ENCODE measurements at regions not wholly inside any gene's neighbourhood (a gene's known extent, or its start where the extent isn't known, plus 50 kb on each side); places are given as distances from the start of the nearest gene placed in this dataset.
"Not testable (repeated sequence)": the region's sequence is repeated elsewhere in the genome, so short reads cannot be mapped to it uniquely, and the experiment has no call there.

DNA sequence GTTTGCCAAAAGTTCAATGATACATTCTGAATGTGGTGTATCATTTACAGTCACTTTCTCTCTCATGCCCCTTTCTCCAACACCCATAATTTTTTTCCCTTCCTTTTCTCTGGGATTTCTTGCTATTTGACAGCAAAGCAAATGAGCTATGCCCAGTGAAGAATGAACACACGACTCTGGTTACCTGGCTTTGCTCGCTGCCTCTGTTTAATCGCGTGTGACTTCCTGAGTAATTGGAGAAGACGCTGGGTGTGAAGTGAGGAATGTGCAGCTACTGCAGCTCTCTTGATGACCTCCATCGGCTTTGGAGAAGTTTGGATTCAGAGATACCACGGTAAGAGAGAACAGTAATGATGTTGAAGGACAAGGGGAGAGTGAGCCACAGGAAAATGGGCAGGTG is 651.8 kb downstream of the KIF4B start:
- TF ChIP-seq, protein P1, sequence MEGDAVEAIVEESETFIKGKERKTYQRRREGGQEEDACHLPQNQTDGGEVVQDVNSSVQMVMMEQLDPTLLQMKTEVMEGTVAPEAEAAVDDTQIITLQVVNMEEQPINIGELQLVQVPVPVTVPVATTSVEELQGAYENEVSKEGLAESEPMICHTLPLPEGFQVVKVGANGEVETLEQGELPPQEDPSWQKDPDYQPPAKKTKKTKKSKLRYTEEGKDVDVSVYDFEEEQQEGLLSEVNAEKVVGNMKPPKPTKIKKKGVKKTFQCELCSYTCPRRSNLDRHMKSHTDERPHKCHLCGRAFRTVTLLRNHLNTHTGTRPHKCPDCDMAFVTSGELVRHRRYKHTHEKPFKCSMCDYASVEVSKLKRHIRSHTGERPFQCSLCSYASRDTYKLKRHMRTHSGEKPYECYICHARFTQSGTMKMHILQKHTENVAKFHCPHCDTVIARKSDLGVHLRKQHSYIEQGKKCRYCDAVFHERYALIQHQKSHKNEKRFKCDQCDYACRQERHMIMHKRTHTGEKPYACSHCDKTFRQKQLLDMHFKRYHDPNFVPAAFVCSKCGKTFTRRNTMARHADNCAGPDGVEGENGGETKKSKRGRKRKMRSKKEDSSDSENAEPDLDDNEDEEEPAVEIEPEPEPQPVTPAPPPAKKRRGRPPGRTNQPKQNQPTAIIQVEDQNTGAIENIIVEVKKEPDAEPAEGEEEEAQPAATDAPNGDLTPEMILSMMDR (IDR thresholded peaks at IDR 0.05; ENCODE audit: insufficient read depth, low read length, severe bottlenecking): no peak
- H3K36me3 ChIP-seq (ENCODE audit: control insufficient read depth, insufficient read depth, low read length): no peaks in the 10 kb centered on the region
- FAIRE-seq (no peak), DNase-seq (ENCODE audit: low read depth) (no peak)
- no peaks in the 10 kb centered on the region for H3K27me3 ChIP-seq (ENCODE audit: control insufficient read depth, insufficient read depth, low read length)
- no peak overlapping the region for H3K4me3 ChIP-seq (ENCODE audit: low read depth, low read length)

DNA sequence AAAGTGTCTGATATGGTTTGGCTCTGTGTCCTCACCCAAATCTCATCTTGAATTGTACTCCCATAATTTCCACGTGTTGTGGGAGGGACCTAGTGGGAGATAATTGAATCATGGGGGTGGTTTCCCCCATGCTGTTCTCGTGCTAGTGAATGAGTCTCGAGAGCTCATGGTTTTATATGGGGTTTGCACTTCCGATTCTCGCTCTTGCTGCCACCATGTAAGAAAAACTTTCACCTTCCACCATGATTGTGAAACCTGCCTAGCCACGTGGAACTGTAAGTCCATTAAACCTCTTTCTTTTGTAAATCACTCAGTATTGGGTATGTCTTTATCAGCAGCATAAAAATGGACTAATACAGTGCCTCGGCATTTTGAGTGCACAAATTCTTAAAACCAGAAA is 655.0 kb upstream of the SGCD start:
- not testable (repeated sequence) for DNase-seq (ENCODE audit: low read depth); H3K27me3 ChIP-seq (ENCODE audit: control insufficient read depth, insufficient read depth, low read length); H3K4me3 ChIP-seq (ENCODE audit: low read depth, low read length); FAIRE-seq; H3K36me3 ChIP-seq (ENCODE audit: control insufficient read depth, insufficient read depth, low read length)

DNA sequence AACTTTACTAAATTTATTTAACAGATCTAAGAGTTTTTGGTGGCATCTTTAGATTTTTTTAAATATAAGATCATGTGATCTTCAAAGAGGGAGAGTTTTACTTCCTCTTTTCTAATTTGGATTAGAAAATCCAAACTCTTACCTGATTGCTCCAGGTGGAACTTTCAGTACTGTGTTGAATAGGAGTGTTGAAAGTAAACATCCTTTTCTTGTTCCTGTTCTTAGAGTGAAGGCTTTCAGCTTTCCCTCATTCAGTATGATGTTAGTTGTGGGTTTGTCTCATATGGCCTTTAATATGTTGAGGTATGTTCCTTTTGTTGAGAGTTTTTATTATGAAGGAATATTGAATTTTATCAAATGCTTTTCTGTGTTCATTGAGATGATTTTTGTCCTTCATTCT is 650.0 kb upstream of the SGCD start:
- TF ChIP-seq, protein P1 (IDR thresholded peaks at IDR 0.05; ENCODE audit: insufficient read depth, low read length, severe bottlenecking): no peak
- Histone ChIP-seq H3K4me3 (ENCODE audit: low read depth, low read length) (no peak overlapping the region), H3K27me3 (ENCODE audit: control insufficient read depth, insufficient read depth, low read length) (no peaks in the 10 kb centered on the region), H3K36me3 (ENCODE audit: control insufficient read depth, insufficient read depth, low read length) (no peaks in the 10 kb centered on the region)
- DNase-seq (ENCODE audit: low read depth) (no peak), FAIRE-seq (no peak)

DNA sequence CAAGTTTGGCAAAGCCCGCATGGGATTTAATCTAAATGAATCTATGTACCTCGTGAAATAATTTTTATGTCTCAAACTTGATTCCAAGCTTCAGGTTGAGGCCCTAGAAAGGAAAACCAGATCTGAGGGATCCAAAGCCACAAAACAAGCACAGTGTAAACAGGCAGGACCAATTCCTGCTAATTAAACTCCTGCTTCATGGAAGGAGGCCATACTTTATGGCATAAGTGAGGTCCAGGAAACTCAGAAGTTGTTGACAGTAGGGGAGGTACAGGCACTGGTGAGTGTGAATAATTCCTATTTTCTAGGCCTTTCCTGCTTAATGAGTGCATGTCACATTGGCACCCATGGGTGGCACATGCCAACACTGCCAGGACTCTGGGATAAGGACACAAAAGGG is 648.6 kb upstream of the SGCD start:
- Histone ChIP-seq H3K27me3 (ENCODE audit: control insufficient read depth, insufficient read depth, low read length) (no peaks in the 10 kb centered on the region), H3K4me3 (ENCODE audit: low read depth, low read length) (no peak overlapping the region), H3K36me3 (ENCODE audit: control insufficient read depth, insufficient read depth, low read length) (no peaks in the 10 kb centered on the region)
- no peak for DNase-seq (ENCODE audit: low read depth)
- TF ChIP-seq, protein P1 (IDR thresholded peaks at IDR 0.05; ENCODE audit: insufficient read depth, low read length, severe bottlenecking): no peak
- no peak for FAIRE-seq

DNA sequence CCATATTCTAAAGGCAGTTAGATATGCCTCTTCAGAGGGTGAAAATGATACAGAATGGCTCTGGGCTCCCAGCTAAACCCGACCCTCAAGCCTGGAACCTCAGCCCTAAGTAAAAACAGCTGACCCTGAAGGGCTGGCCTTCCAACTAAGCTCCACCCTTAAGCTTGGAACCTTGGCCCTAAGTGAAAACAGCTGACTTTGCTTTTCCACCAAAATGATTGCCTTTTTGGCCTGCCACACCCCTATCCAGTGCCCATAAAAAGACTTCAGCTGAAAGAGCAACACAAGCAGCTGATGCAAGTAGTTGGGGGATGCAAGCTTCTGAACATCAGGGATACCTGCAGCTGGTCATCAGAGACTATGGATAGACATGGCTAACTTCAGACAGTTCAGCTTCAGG is 647.4 kb upstream of the SGCD start:
- DNase-seq (ENCODE audit: low read depth) (no peak), FAIRE-seq (no peak)
- no peak overlapping the region for H3K4me3 ChIP-seq (ENCODE audit: low read depth, low read length)
- no peaks in the 10 kb centered on the region for H3K36me3 ChIP-seq (ENCODE audit: control insufficient read depth, insufficient read depth, low read length)
- TF ChIP-seq, protein P1 (IDR thresholded peaks at IDR 0.05; ENCODE audit: insufficient read depth, low read length, severe bottlenecking): no peak
- H3K27me3 ChIP-seq (ENCODE audit: control insufficient read depth, insufficient read depth, low read length): no peaks in the 10 kb centered on the region

DNA sequence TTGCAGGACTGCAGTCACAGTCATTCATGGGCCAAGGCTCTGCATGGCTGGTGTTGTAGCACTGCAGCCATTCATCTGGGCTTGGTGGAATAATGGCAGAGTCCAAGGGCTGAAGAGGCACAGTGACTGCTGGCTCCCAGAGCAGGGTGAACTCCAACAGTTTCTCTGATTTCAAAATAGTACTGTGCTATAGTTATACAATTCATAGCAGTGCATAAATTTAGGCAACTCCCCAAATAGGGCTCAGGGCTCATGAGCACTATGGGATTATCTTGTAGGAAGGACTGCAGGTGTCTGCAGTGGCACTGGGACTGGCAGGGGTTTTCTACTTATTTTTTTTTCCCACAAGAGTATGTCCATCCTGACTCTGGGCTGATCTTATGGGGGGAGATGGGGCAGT is 642.5 kb upstream of the SGCD start:
- no peak for FAIRE-seq
- H3K27me3 ChIP-seq (ENCODE audit: control insufficient read depth, insufficient read depth, low read length): no peaks in the 10 kb centered on the region
- H3K4me3 ChIP-seq (ENCODE audit: low read depth, low read length): no peak overlapping the region
- TF ChIP-seq, protein P1 (IDR thresholded peaks at IDR 0.05; ENCODE audit: insufficient read depth, low read length, severe bottlenecking): no peak
- no peaks in the 10 kb centered on the region for H3K36me3 ChIP-seq (ENCODE audit: control insufficient read depth, insufficient read depth, low read length)
- DNase-seq (ENCODE audit: low read depth): no peak

Measured in bronchial epithelial cell (primary cell).